H1 (cell line): ENCODE measurements at regions not wholly inside any gene's neighbourhood (a gene's known extent, or its start where the extent isn't known, plus 50 kb on each side); places are given as distances from the start of the nearest gene placed in this dataset.

Experiments
- CTCF ChIA-PET: fragments of 300-600 bp; sonication (Branson Sonifier 250); formaldehyde crosslinking; loops from one replicate; lab custom pipeline; 2021; ENCODE audit not compliant: partially characterized antibody; lab: Charles Lee
- POLR2A ChIA-PET: fragments of 300-600 bp; sonication (Branson Sonifier 250); formaldehyde crosslinking; loops from one replicate; lab custom pipeline; 2021; ENCODE audit warnings: inconsistent platforms; ENCODE audit not compliant: partially characterized antibody; lab: Charles Lee
- DNase-seq, 2 experiments: peaks; one replicate each; pipeline versions ENCODE4 v3.0.0 to v3.0.0-alpha.2; 2010 to 2022; ENCODE audit warnings: low spot score in 2 of 2, low read depth in 1 of 2, mixed read lengths in 1 of 2
- FAIRE-seq: peaks from 2 replicates; lab custom pipeline; 2011; peaks lifted over from hg19 to GRCh38; lab: Jason Lieb, UNC
- H2AFZ ChIP-seq: 2 replicates; pipeline ENCODE4 v1.8.1; 2012; ENCODE audit warnings: low read length, inconsistent platforms
- H2AK5ac ChIP-seq: 2 replicates; pipeline ENCODE4 v1.6.1; 2013; ENCODE audit warnings: low read depth, low read length
- H2BK120ac ChIP-seq: replicated peaks from 2 replicates; pipeline ENCODE3; 2013; ENCODE audit warnings: low read depth, low read length, inconsistent platforms
- H2BK12ac ChIP-seq: 2 replicates; pipeline ENCODE4 v1.6.1; 2013; ENCODE audit warnings: low read depth, low read length
- H2BK15ac ChIP-seq: 2 replicates; pipeline ENCODE4 v1.6.1; 2013; ENCODE audit warnings: low read length
- H2BK20ac ChIP-seq: 2 replicates; pipeline ENCODE4 v1.6.1; 2013; ENCODE audit warnings: low read length
- H2BK5ac ChIP-seq: 2 replicates; pipeline ENCODE4 v1.6.1; 2013; ENCODE audit warnings: low read depth, low read length
- H3K14ac ChIP-seq: 2 replicates; pipeline ENCODE4 v1.6.1; 2013; ENCODE audit warnings: inconsistent platforms; ENCODE audit not compliant: insufficient read length
- H3K18ac ChIP-seq: 2 replicates; pipeline ENCODE4 v1.6.1; 2013; ENCODE audit warnings: low read length; ENCODE audit errors: extremely low read depth
- H3K23ac ChIP-seq: 2 replicates; pipeline ENCODE4 v1.6.1; 2013; ENCODE audit warnings: inconsistent platforms; ENCODE audit not compliant: insufficient read length
- H3K23me2 ChIP-seq: 2 replicates; pipeline ENCODE4 v1.6.1; 2013; ENCODE audit warnings: low read depth, low read length
- H3K27ac ChIP-seq: 2 replicates; pipeline ENCODE4 v1.6.1; 2011; ENCODE audit warnings: low read depth, low read length, inconsistent platforms
- H3K27me3 ChIP-seq, 4 experiments: replicated peaks in 1 of 4; 1 replicate in 1 of 4; 2 replicates in 3 of 4; pipeline versions ENCODE4 v1.6.1 to v1.8.1; 2011 to 2013; ENCODE audit warnings: low read length in 3 of 4, mild to moderate bottlenecking in 3 of 4, inconsistent platforms in 2 of 4, mixed read lengths in 2 of 4, moderate library complexity in 1 of 4; ENCODE audit not compliant: control insufficient read depth in 3 of 4, insufficient read depth in 3 of 4; ENCODE audit errors: extremely low read depth in 1 of 4
- H3K36me3 ChIP-seq, 4 experiments: 2 replicates each; pipeline versions ENCODE4 v1.6.1 to v1.8.1; 2011 to 2013; ENCODE audit warnings: mild to moderate bottlenecking in 4 of 4, low read length in 3 of 4, moderate library complexity in 2 of 4, control low read depth in 1 of 4, inconsistent platforms in 1 of 4; ENCODE audit not compliant: insufficient read depth in 4 of 4, control insufficient read depth in 2 of 4
- H3K4ac ChIP-seq: replicated peaks from 2 replicates; pipeline ENCODE3; 2013; ENCODE audit warnings: low read length, low read depth, mixed read lengths, inconsistent platforms; ENCODE audit not compliant: insufficient read length
- H3K4me1 ChIP-seq, 4 experiments: replicated peaks in 1 of 4; 1 replicate in 1 of 4; 2 replicates in 3 of 4; pipeline versions ENCODE4 v1.6.1 to v1.8.1; 2011 to 2013; ENCODE audit warnings: low read length in 3 of 4, inconsistent platforms in 2 of 4, mixed read lengths in 1 of 4; ENCODE audit not compliant: insufficient read depth in 4 of 4, control insufficient read depth in 3 of 4
- H3K4me2 ChIP-seq, 2 experiments: 2 replicates each; pipeline versions ENCODE4 v1.6.1 to v1.8.1; 2011 to 2013; ENCODE audit warnings: low read depth in 2 of 2, low read length in 2 of 2, control low read depth in 1 of 2, inconsistent platforms in 1 of 2, mild to moderate bottlenecking in 1 of 2; ENCODE audit not compliant: insufficient read depth in 1 of 2
- H3K4me3 ChIP-seq, 4 experiments: fragments of 200-600, 300-600 bp in 1 of 4; sonication (generic), shearing (Covaris generic), sonication (Bioruptor Twin) in 1 of 4; 2 replicates each; pipeline versions ENCODE4 v1.5.1 to v1.8.1; 2011 to 2016; ENCODE audit warnings: low read length in 4 of 4, low read depth in 3 of 4, control low read depth in 2 of 4, inconsistent platforms in 2 of 4, mild to moderate bottlenecking in 2 of 4, mixed read lengths in 1 of 4, moderate library complexity in 1 of 4; ENCODE audit not compliant: insufficient read depth in 2 of 4; ENCODE audit errors: extremely low read depth in 1 of 4
- H3K56ac ChIP-seq: replicated peaks from 2 replicates; pipeline ENCODE3; 2013; ENCODE audit warnings: low read depth, mild to moderate bottlenecking, mixed read lengths, low read length, inconsistent platforms; ENCODE audit not compliant: insufficient read length
- H3K79me1 ChIP-seq: 2 replicates; pipeline ENCODE4 v1.6.1; 2013; ENCODE audit warnings: low read depth, low read length, control low read depth
- H3K79me2 ChIP-seq, 2 experiments: 2 replicates each; pipeline versions ENCODE4 v1.6.1 to v1.8.1; 2012 to 2013; ENCODE audit warnings: low read length in 2 of 2, mild to moderate bottlenecking in 2 of 2, inconsistent platforms in 1 of 2; ENCODE audit not compliant: insufficient read depth in 2 of 2, control insufficient read depth in 1 of 2
- H3K9ac ChIP-seq, 4 experiments: replicated peaks in 1 of 4; 1 replicate in 1 of 4; 2 replicates in 3 of 4; pipeline versions ENCODE4 v1.6.1 to v1.8.1; 2011 to 2013; ENCODE audit warnings: low read depth in 3 of 4, low read length in 3 of 4, control low read depth in 2 of 4, mild to moderate bottlenecking in 2 of 4, moderate library complexity in 2 of 4, inconsistent platforms in 1 of 4; ENCODE audit errors: extremely low read depth in 1 of 4
- H3K9me3 ChIP-seq, 2 experiments: 2 replicates each; pipeline versions ENCODE4 v1.6.1 to v1.8.1; 2012 to 2013; ENCODE audit warnings: mild to moderate bottlenecking in 2 of 2, moderate library complexity in 2 of 2, control low read depth in 1 of 2, inconsistent platforms in 1 of 2, low read depth in 1 of 2, low read length in 1 of 2, mixed read lengths in 1 of 2; ENCODE audit not compliant: insufficient read depth in 2 of 2
- H4K20me1 ChIP-seq, 2 experiments: replicated peaks in 1 of 2; 2 replicates each; pipeline versions ENCODE3 to v1.8.1; 2011 to 2013; ENCODE audit warnings: inconsistent platforms in 2 of 2, low read length in 2 of 2, mild to moderate bottlenecking in 1 of 2; ENCODE audit not compliant: insufficient read depth in 2 of 2, control insufficient read depth in 1 of 2
- H4K5ac ChIP-seq: 2 replicates; pipeline ENCODE4 v1.6.1; 2013; ENCODE audit warnings: low read length, low read depth, mixed read lengths, inconsistent platforms; ENCODE audit not compliant: insufficient read length
- H4K8ac ChIP-seq: 2 replicates; pipeline ENCODE4 v1.8.0; 2013; ENCODE audit warnings: mild to moderate bottlenecking, moderate library complexity, low read length, inconsistent platforms; ENCODE audit not compliant: insufficient read depth; ENCODE audit errors: extremely low read depth
- H4K91ac ChIP-seq: replicated peaks from 2 replicates; pipeline ENCODE3; 2013; ENCODE audit warnings: low read length, mixed read lengths, inconsistent platforms; ENCODE audit not compliant: insufficient read length
- ASH2L ChIP-seq: fragments of 200-600, 300-600 bp; sonication (generic); IDR thresholded peaks from one replicate; pipeline ENCODE4 v1.7.1; 2017; ENCODE audit warnings: low read length
- ATF2 ChIP-seq: IDR thresholded peaks from 2 replicates; pipeline ENCODE4 v1.6.1; 2012; ENCODE audit warnings: low read length, inconsistent platforms
- EGR1 ChIP-seq: IDR thresholded peaks from 2 replicates; pipeline ENCODE4 v1.6.1; 2011; ENCODE audit warnings: low read depth, low read length, borderline replicate concordance
- GABPA ChIP-seq: IDR thresholded peaks from 2 replicates; pipeline ENCODE4 v1.6.1; 2011; ENCODE audit warnings: mild to moderate bottlenecking, low read length, moderate library complexity, borderline replicate concordance; ENCODE audit not compliant: insufficient read depth
- PHF8 ChIP-seq: fragments of 200-600 bp; sonication (generic); conservative IDR thresholded peaks from 2 replicates; pipeline ENCODE4 v1.7.1; 2012; ENCODE audit warnings: low read depth, mild to moderate bottlenecking, inconsistent platforms, low read length, moderate library complexity
- RFX5 ChIP-seq: IDR thresholded peaks from 2 replicates; pipeline ENCODE4 v1.6.1; 2011; ENCODE audit warnings: low read depth, low read length, improper control_type of control experiment, borderline replicate concordance
- RXRA ChIP-seq: IDR thresholded peaks from 2 replicates; pipeline ENCODE4 v1.6.1; 2011; ENCODE audit warnings: low read depth, mild to moderate bottlenecking, low read length, moderate library complexity; ENCODE audit not compliant: insufficient read depth
- SIN3A ChIP-seq, 2 experiments: IDR thresholded peaks in 1 of 2; conservative IDR thresholded peaks in 1 of 2; 2 replicates each; pipeline ENCODE4 v1.6.1; 2011 to 2012; ENCODE audit warnings: low read length in 2 of 2, improper control_type of control experiment in 1 of 2, low read depth in 1 of 2, mild to moderate bottlenecking in 1 of 2
- SP1 ChIP-seq: IDR thresholded peaks from 2 replicates; pipeline ENCODE4 v1.6.1; 2011; ENCODE audit warnings: low read depth, low read length
- SP2 ChIP-seq: IDR thresholded peaks from 2 replicates; pipeline ENCODE4 v1.6.1; 2012; ENCODE audit warnings: mild to moderate bottlenecking, low read length, inconsistent platforms
- SRF ChIP-seq: IDR thresholded peaks from 2 replicates; pipeline ENCODE4 v1.6.1; 2011; ENCODE audit warnings: mild to moderate bottlenecking, low read depth, low read length, moderate library complexity
- TAF7 ChIP-seq: optimal IDR thresholded peaks from 2 replicates; pipeline ENCODE3; 2011; ENCODE audit warnings: low read depth, mild to moderate bottlenecking, inconsistent platforms, low read length, moderate library complexity, borderline replicate concordance
- TCF12 ChIP-seq: IDR thresholded peaks from 2 replicates; pipeline ENCODE4 v1.6.1; 2011; ENCODE audit warnings: low read depth, mild to moderate bottlenecking, low read length
- ZNF274 ChIP-seq: IDR thresholded peaks from 2 replicates; pipeline ENCODE4 v1.7.0; 2012; ENCODE audit warnings: low read length, borderline replicate concordance; ENCODE audit errors: extremely low read depth
- WGBS, 2 experiments: shearing (Covaris generic) in 1 of 2; methylation state at CpG; one replicate each; pipeline versions ENCODE4 v1.1.6 to v1.1.7; 2013 to 2015; ENCODE audit warnings: low lambda C conversion rate in 2 of 2, mixed read lengths in 2 of 2, inconsistent platforms in 1 of 2, low coverage in 1 of 2, missing lambda C conversion rate in 1 of 2; ENCODE audit not compliant: insufficient replicate concordance in 2 of 2, insufficient coverage in 1 of 2, insufficient read length in 1 of 2; ENCODE audit errors: extremely low coverage in 1 of 2, missing lambda C conversion rate in 1 of 2; 5-methylcytosine and 5-hydroxymethylcytosine counted together

GRCh38 chr5:92674321-92674720 is 906.7 kb downstream of the NR2F1-AS1 start:
- Histone ChIP-seq H2BK12ac (no peak overlapping the region), H2AFZ (no peak overlapping the region), H3K27me3 (no peaks in the 10 kb centered on the region), H3K14ac (no peak overlapping the region), H3K23me2 (no peaks in the 10 kb centered on the region), H4K91ac (no peak overlapping the region), H4K8ac (no peak overlapping the region), H3K56ac (no peak overlapping the region), H3K9ac (no peak overlapping the region), H2BK5ac (no peak overlapping the region), H3K18ac (no peak overlapping the region), H3K4ac (no peak overlapping the region), H4K20me1 (no peaks in the 10 kb centered on the region), H3K36me3 (no peaks in the 10 kb centered on the region), H2BK15ac (no peak overlapping the region), H3K9me3 (no peaks in the 10 kb centered on the region), H3K27ac (no peak overlapping the region), H3K4me2 (no peak overlapping the region), H2BK20ac (no peak overlapping the region), H3K23ac (no peak overlapping the region), H3K79me1 (no peaks in the 10 kb centered on the region), H2BK120ac (no peak overlapping the region), H2AK5ac (no peak overlapping the region), H3K4me1 (no peaks in the 10 kb centered on the region; a peak in 1 of 7 replicates), H3K79me2 (no peaks in the 10 kb centered on the region), H3K4me3 (no peak overlapping the region), H4K5ac (no peak overlapping the region)
- ChIA-PET CTCF (interaction anchor here (1.1 kb wide), 1 partner anchor 156 kb away, joined by 4 read pairs; no protein-coding TSS in a partner anchor), POLR2A (no interaction called here)
- FAIRE-seq (no peak), DNase-seq (no peak)
- WGBS, 2 experiments = 85% methylated on average over 2 of the region's 2 CpGs; no CpG with 5 or more reads in 1 of the 2 experiments
- TF ChIP-seq ZNF274 = no peak
- no peak for TF ChIP-seq TAF7
- no peak for TF ChIP-seq TCF12
- TF ChIP-seq EGR1 = no peak
- TF ChIP-seq SP2 = no peak
- no peak for TF ChIP-seq PHF8
- TF ChIP-seq ATF2 = no peak
- TF ChIP-seq RXRA = no peak
- TF ChIP-seq RFX5 = no peak
- TF ChIP-seq GABPA = no peak
- no peak for TF ChIP-seq SIN3A (conservative IDR thresholded peaks at IDR 0.05 in 1 of 2, IDR thresholded peaks at IDR 0.05 in 1 of 2; ENCODE audit: low read depth in 1 of 2, low read length in 2 of 2)
- TF ChIP-seq SP1 = no peak
- no peak for TF ChIP-seq ASH2L
- no peak for TF ChIP-seq SRF
